Ovary (tissue), 3 donors: ENCODE measurements at regions not wholly inside any gene's neighbourhood (a gene's known extent, or its start where the extent isn't known, plus 50 kb on each side); places are given as distances from the start of the nearest gene placed in this dataset.

ENCODE experiments used
- EP300 ChIP-seq: sonication (generic); formaldehyde crosslinking; IDR thresholded peaks from one replicate; pipeline ENCODE4 v1.6.1; 2017; ENCODE audit warnings: antibody characterized with exemption
- POLR2A ChIP-seq: fragments of 450-650 bp; IDR thresholded peaks from one replicate; pipeline ENCODE4 v1.6.1; 2017; ENCODE audit warnings: antibody characterized with exemption, mild to moderate bottlenecking, moderate library complexity
- TF ChIP-seq, protein P1 (sequence below), 3 donors: fragments of 450-650 bp in 2 of 3; fragments of 200-600 bp in 1 of 3; IDR thresholded peaks; one replicate each; pipeline versions ENCODE4 v1.5.1 to v1.8.0; 2016 to 2022; ENCODE audit warnings: antibody characterized with exemption in 3 of 3, mild to moderate bottlenecking in 1 of 3
- donor health status: DM: no; HTN: no; CAD: no.

GRCh38 chr5:100691548-100691947 lies 156.4 kb downstream of the FAM174A start:
- TF ChIP-seq, protein P1, sequence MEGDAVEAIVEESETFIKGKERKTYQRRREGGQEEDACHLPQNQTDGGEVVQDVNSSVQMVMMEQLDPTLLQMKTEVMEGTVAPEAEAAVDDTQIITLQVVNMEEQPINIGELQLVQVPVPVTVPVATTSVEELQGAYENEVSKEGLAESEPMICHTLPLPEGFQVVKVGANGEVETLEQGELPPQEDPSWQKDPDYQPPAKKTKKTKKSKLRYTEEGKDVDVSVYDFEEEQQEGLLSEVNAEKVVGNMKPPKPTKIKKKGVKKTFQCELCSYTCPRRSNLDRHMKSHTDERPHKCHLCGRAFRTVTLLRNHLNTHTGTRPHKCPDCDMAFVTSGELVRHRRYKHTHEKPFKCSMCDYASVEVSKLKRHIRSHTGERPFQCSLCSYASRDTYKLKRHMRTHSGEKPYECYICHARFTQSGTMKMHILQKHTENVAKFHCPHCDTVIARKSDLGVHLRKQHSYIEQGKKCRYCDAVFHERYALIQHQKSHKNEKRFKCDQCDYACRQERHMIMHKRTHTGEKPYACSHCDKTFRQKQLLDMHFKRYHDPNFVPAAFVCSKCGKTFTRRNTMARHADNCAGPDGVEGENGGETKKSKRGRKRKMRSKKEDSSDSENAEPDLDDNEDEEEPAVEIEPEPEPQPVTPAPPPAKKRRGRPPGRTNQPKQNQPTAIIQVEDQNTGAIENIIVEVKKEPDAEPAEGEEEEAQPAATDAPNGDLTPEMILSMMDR (IDR thresholded peaks at IDR 0.05): no peak
- TF ChIP-seq POLR2A (no peak), EP300 (no peak)
